RWPE1 (cell line): ENCODE measurements at regions not wholly inside any gene's neighbourhood (a gene's known extent, or its start where the extent isn't known, plus 50 kb on each side); places are given as distances from the start of the nearest gene placed in this dataset.

ENCODE experiments used
- CTCF ChIA-PET: fragments of 350-600 bp; sonication (Branson Sonifier 250); formaldehyde crosslinking; extraction: SDS; loops from one replicate; lab custom pipeline; 2021; lab: Yijun Ruan, JAX
- POLR2A ChIA-PET: fragments of 400-600 bp; formaldehyde crosslinking; extraction: SDS; loops from one replicate; lab custom pipeline; 2020; ENCODE audit warnings: antibody characterized with exemption; ENCODE audit not compliant: low non-redundant PET; lab: Yijun Ruan, JAX
- DNase-seq: peaks from one replicate; pipeline ENCODE4 v3.0.0; 2012; ENCODE audit warnings: low spot score
- H3K27ac ChIP-seq: fragments of 450-650 bp; 2 replicates; pipeline ENCODE4 v1.5.1; 2017
- CTCF ChIP-seq: fragments of 450-650 bp; conservative IDR thresholded peaks from 2 replicates; pipeline ENCODE4 v1.5.1; 2017; ENCODE audit warnings: low read depth, mild to moderate bottlenecking

GRCh38 chr4:156710365-156711192, 261.0 kb downstream of the PDGFC start:
- no peak overlapping the region for H3K27ac ChIP-seq
- TF ChIP-seq CTCF, result no peak
- CTCF ChIA-PET, result no interaction called here

GRCh38 chr4:156705311-156705710, 266.3 kb downstream of the PDGFC start:
- DNase-seq, result no peak
- no peak for TF ChIP-seq CTCF
- CTCF ChIA-PET, result no interaction called here
- H3K27ac ChIP-seq, result no peak overlapping the region
- POLR2A ChIA-PET, result no interaction called here

More at GRCh38 chr4:156710365-156711192, 261.0 kb downstream of the PDGFC start:
- no peak for DNase-seq
- POLR2A ChIA-PET, result no interaction called here

- POLR2A ChIA-PET, result no interaction called here
- no peak for TF ChIP-seq CTCF
- H3K27ac ChIP-seq, result no peak overlapping the region
- DNase-seq, result no peak
- CTCF ChIA-PET, result no interaction called here
Observed at GRCh38 chr4:156695163-156695562, 276.4 kb downstream of the PDGFC start.

- TF ChIP-seq CTCF, result no peak
- POLR2A ChIA-PET, result no interaction called here
- no peak overlapping the region for H3K27ac ChIP-seq
- no peak for DNase-seq
- CTCF ChIA-PET, result no interaction called here
Observed at GRCh38 chr4:156694413-156694812, 277.2 kb downstream of the PDGFC start.

- ChIA-PET CTCF (no interaction called here), POLR2A (no interaction called here)
- no peak overlapping the region for H3K27ac ChIP-seq
- DNase-seq, result no peak
- no peak for TF ChIP-seq CTCF
Observed at GRCh38 chr4:156693557-156693956, 278.0 kb downstream of the PDGFC start.

GRCh38 chr4:156692016-156692415, 279.6 kb downstream of the PDGFC start:
- CTCF ChIA-PET, result no interaction called here
- POLR2A ChIA-PET, result no interaction called here

More at GRCh38 chr4:156692016-156692415, 279.6 kb downstream of the PDGFC start:
- no peak for TF ChIP-seq CTCF
- no peak for DNase-seq
- no peak overlapping the region for H3K27ac ChIP-seq
